HG02981 (cell line): ENCODE measurements at regions not wholly inside any gene's neighbourhood (a gene's known extent, or its start where the extent isn't known, plus 50 kb on each side); places are given as distances from the start of the nearest gene placed in this dataset.

Experiments used
- ATAC-seq: cut with Tn5 transposase; IDR thresholded peaks from one replicate; pipeline ENCODE4 v1.9.1; 2021; ENCODE audit warnings: mild to moderate bottlenecking, moderate library complexity; ENCODE audit not compliant: unreplicated experiment

- ATAC-seq: no peak
Measured at GRCh38 chr1:96992871-96993270, 271.3 kb downstream of the PTBP2 start.

GRCh38 chr1:96995351-96995750 is 273.8 kb downstream of the PTBP2 start:
- no peak for ATAC-seq

GRCh38 chr1:96996001-96996400 is 274.4 kb downstream of the PTBP2 start:
- no peak for ATAC-seq

GRCh38 chr1:96997717-96998116 is 276.1 kb downstream of the PTBP2 start:
- no peak for ATAC-seq

- no peak for ATAC-seq
Measured at GRCh38 chr1:96998466-96998865, 276.9 kb downstream of the PTBP2 start.

GRCh38 chr1:96999191-96999590 is 277.6 kb downstream of the PTBP2 start:
- ATAC-seq: no peak

- no peak for ATAC-seq
Measured at GRCh38 chr1:97004054-97004453, 282.5 kb downstream of the PTBP2 start.

GRCh38 chr1:97004743-97005142 is 283.2 kb downstream of the PTBP2 start:
- no peak for ATAC-seq

GRCh38 chr1:97006044-97006661 is 284.6 kb downstream of the PTBP2 start:
- no peak for ATAC-seq

GRCh38 chr1:97007840-97008604 is 286.4 kb downstream of the PTBP2 start:
- no peak for ATAC-seq

- no peak for ATAC-seq
Measured at GRCh38 chr1:97010566-97011264, 289.1 kb downstream of the PTBP2 start.

GRCh38 chr1:97013136-97013535 is 291.6 kb downstream of the PTBP2 start:
- no peak for ATAC-seq

GRCh38 chr1:97013941-97014340 is 292.4 kb downstream of the PTBP2 start:
- ATAC-seq: no peak

GRCh38 chr1:97014426-97014825 is 292.8 kb downstream of the PTBP2 start:
- ATAC-seq: no peak

- ATAC-seq: no peak
Measured at GRCh38 chr1:97017895-97018294, 296.3 kb downstream of the PTBP2 start.
